Kidney capillary endothelial cell (primary cell): ENCODE measurements at regions not wholly inside any gene's neighbourhood (a gene's known extent, or its start where the extent isn't known, plus 50 kb on each side); places are given as distances from the start of the nearest gene placed in this dataset.
A peak's percentile ranks its signal among the peaks of the same experiment; 100 is the strongest.
"Not testable (repeated sequence)": the region's sequence is repeated elsewhere in the genome, so short reads cannot be mapped to it uniquely, and the experiment has no call there.

Source experiments
- DNase-seq: peaks from one replicate; pipeline ENCODE4 v3.0.0-alpha.2; 2018; ENCODE audit warnings: low spot score

DNA sequence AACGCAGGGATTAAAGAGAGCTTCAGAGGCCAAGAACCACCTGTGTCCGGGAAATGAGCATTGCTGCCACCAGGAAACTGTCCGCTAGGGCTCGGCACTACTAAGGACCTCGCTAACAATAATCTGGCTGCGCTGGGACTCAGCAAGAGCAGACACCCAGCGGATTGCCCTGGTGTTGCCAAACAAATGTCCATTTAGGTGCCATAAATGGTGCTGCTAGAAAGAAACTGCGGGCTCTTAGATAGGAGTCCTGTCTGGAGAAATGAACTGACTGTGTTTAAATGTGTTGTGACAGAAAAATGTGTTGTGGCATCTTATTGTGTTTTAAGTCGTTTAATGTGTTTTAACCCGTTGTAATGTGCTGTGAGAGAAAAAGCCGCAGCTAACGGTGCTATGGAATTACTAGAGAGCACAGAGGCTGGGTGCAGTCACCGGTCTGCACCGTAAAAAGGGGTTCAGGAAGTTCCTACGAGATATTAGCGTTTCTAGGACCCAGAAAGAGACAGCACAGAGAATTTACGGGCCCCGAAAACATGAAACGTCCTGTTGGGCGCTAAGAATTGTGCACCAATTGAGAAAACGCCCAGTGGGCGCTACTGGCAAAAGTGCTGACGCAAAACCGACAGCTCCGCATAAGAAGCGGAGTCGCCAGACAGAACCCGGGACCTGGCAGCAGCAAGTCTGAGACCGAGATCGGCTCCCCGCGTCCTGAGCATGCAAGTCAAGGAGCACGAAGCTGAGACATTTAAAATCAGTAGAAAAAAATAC lies 90.6 kb downstream of the ANXA2R start:
- DNase-seq: peak; percentile 95

DNA sequence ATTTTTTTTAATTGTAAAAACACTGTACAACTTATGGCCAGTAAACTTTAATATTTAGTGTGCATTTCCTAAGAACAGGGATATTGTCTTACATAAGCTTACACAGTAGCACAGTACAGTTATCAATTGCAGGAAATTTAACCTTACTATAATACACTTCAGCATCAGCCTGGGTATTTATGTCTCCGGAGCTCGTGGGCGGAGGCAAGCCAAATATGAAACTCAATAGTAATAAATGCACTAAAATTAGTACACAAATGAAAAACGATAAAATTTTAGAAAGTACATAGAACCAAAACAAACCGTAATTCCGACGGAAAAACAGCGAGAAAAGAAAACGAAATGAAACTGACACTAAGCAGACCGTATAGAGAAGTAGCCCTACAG lies 91.2 kb downstream of the ANXA2R start:
- DNase-seq: no peak

DNA sequence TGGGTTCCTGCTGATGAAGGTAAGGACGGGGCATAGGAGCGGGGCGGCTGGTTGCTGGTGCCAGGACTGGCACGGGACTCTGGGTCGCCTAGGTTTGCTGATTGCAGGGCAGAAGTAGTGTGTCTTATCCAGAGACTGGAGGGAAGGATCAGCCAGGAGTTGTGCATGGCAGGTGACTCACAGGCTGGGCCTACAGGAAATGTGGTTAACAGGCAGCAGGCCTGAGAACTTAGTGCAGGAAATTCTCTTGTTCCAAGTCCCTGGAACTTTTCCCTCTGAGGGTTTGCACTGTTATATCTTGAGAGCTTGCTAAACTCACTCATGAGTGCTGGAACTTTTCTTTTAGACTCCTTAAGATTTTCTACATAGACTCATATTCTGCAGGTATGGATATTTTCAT lies 95.1 kb downstream of the ANXA2R start:
- peak; percentile 88 for DNase-seq

DNA sequence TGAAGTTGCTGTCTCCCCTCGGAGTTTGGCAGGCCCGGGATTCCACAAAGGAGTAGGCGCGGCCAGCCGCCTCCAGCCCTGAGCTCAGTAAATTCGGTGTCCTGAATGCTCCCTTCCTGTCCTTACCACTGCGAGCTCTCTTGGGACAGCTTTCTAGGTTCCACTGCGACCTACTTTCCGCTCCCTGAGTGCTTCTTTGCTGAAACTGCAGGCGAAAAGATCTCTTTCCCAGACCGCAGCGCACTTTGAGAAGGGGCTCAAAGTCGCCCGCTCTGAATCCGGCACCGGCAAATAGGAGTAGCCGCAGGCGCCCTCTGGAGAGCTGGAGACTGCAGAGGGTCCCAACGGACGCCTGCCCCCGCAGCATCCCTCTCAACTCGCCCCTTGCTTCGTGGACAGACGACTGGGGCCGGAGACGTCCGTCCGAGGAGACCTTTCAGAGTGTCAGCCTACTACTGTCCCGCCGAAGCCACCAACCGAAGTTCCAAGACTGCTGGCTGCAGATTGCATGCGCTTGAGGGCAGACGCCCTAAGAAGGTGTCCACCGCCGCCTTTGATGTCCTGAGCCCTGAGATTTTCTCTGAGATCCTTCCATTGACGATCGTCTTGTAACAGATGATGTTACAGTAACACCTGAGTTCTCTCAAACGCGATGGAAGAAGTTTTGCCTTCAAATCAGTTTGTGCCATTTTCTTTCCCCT lies 96.0 kb downstream of the ANXA2R start:
- DNase-seq: no peak

DNA sequence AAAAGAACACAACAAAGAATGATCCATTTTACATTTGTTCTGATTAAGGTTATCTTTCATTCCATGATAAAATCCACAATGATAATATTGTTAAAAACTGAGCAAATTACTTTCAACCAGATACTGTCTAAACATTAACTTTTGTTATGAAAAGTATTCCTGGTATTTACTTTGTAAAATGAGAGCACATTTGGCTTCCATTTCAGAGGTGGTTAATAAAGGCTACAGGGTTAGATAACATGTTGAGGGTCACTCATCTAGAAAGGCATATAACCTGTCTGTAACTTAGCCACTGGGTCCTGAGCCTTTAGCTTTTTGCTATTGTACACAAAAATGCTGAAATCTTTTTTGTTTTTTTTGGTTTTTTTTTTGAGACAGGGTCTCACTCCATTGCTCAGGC lies 99.3 kb downstream of the ANXA2R start:
- no peak for DNase-seq

DNA sequence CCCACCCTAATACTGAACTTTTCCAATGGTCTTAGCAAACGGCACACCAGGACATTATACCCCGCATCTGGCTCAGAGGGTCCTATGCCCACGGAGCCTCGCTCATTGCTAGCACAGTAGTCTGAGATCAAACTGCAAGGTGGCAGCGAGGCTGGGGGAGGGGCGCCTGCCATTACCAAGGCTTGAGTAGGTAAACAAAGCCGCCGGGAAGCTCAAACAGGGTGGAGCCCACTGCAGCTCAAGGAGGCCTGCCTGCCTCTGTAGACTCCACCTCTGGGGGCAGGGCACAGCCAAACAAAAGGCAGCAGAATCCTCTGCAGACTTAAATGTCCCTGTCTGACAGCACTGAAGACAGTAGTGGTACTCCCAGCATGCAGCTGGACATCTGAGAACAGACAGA lies 108.1 kb downstream of the ANXA2R start:
- DNase-seq: not testable (repeated sequence)

DNA sequence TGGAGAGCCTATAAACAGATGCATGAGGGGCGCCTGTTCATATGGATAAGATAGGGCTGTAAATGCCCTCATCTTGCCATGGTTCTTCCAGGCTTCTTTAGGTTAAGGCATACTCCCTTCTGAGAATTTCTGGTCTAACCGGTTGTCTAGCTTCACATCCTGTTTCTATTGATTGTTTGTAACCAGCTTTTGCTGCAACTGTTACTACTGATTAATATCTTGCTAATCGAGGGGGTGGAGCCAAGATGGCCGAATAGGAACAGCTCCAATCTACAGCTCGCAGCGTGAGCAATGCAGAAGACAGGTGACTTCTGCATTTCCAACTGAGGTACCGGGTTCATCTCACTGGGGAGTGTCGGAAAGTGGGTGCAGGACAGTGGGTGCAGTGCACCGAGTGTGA lies 108.7 kb downstream of the ANXA2R start:
- DNase-seq: not testable (repeated sequence)

DNA sequence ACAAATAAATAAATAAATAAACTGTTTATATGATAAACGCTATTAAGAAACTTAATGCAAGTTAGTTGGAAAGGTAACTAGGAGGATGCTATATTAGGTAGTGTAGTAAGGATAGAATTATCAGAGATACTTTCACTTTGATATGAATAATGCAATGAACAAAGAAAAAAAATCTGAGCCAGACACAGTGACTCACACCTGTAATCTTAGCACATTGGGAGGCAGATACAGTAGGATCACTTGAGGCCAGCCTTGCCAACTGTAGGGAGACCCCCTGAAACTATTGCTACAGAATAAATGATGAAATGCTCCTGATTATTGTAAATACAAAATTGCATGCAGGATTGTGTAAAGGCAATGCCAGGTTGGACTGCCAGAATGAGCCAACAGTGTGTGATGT lies 109.2 kb downstream of the ANXA2R start:
- DNase-seq: no peak

DNA sequence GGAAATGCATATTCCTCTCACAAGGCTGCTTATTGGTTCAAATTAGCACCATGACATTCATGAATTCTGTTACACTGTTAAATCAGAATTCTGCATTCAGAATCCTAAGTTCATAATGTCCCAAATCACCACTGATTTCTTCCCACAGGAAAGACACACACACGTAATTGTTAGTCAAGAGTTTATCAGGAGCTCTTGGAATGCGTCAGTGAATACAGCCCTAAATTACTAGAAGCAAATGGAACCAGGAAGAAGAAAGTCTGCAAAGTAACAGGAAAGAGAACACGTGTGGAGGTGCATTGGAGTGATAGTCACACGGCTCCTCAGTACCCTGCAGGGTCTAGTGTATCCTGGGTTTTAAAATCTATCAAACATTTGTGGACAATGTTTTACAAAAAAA lies 110.2 kb downstream of the ANXA2R start:
- no peak for DNase-seq

DNA sequence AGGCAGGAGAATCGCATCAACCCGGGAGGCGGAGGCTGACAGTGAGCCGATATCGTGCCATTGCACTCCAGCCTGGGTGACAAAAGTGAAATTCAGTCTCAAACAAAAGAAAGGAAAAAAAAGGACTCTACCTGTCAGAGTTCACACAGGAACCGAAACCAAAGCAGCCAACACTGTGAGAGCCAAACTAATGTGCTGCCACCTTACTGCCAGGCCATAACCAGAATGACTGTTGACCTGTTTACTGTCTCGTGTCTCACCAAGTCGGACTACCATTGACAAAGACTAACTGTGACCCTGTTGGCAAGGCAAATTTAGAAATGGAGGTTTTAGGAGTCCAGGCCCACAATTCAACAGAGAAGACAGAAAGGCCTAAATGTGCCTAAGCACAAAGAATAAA lies 112.4 kb downstream of the ANXA2R start:
- no peak for DNase-seq

DNA sequence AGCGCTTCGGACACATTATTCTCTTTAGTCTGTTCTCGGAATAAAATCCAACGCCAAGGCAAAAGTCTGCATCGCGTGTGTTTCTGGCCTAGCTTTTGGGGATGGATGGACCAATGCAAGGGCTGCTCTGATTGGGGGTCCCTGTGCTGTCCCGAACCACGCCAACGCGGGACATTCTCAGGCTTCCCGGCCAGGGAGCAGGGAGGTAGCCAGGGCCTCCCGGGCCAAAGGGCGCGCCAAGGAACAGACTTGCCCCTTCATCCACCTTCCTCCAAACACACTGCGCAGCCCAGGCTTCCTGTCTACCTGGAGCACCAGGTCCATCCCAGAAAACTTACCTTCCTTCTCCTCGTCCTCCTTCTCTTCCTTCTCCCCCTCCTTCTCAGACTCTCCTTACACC lies 113.0 kb upstream of the SELENOP start:
- DNase-seq: no peak

DNA sequence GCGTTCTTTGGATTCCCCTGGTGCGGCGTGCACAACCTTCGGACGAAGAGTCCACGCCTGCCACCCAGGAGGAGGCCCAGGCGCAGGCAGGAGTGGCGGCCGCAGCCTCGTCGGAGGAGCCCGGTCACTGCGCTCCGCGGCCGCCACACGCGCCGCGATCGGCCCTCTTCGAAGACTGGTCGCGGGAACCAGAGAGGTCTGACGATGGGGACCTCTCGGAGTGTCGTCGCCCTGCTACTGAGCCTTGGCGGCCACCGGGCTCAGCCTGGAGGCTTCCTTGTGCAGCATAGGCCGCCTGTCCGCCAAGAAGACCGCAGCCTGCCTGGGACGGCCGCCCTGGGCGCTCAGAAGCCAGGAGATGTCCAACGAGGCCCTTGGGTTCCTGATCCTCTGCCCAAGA lies 112.5 kb upstream of the SELENOP start:
- no peak for DNase-seq

DNA sequence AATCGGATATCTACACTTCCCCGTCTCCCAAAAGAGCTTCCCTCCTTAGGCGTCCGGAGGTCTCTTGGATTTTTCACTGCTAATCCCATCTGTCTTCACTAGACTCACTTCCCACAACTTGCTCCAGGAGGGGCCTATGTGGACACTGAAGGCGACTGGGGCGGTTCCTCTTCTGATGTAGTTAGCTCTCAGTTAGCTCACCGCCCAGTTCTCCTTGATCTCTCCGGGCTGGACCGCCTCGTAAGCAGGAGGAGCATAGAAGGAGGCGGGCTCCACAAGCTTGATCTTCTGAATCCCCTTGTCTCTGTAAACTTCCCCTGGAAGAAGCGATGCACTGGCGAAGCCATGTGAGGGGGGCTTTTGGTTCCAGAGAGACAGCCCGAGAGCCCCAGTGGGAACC lies 112.0 kb upstream of the SELENOP start:
- no peak for DNase-seq

DNA sequence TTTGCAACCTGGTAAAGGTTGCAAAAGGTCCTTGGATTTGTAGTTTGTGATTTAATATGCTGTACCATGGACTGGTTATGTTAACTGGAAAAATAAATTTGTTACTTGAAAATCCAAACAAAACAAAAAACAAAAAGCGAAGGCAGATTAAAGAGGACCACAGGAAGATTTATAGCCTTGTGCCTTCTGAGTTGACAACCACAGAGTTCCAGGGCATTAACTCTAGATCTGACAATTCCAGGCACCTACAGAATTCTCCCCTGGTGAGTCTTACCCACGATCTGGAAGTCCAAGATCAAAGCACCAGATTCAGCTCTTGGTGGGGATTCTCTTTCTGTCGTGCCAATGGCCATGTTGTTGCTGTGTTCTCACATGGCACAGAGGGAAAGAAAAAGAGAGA lies 107.9 kb upstream of the SELENOP start:
- DNase-seq: no peak

DNA sequence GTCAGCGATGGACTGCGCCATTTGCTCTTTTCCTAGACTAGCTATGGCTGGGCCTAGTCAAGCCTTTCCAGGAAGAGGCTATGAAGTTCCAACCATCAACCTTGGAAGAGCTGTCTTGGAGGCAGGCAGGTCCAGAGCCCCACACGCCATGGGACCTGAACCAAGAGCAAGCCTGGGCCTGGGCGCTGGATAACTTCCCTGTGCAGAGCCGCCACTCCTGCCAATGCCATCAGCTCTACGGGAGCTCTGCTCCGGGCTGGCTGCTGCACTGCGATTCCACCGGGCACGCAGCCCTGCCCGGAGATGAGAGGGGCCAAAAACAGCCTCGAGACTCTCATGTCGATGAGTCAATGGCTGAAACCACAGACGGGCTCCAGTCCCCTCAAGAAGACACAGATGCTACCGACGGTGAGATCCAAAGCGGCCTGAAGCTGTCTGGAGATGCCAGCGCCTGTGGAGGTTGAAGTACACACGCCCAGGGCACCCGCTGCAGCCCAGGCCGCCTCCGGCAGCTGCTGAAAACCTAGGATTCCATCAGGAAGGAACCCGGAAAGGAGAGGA lies 103.7 kb upstream of the SELENOP start:
- no peak for DNase-seq

DNA sequence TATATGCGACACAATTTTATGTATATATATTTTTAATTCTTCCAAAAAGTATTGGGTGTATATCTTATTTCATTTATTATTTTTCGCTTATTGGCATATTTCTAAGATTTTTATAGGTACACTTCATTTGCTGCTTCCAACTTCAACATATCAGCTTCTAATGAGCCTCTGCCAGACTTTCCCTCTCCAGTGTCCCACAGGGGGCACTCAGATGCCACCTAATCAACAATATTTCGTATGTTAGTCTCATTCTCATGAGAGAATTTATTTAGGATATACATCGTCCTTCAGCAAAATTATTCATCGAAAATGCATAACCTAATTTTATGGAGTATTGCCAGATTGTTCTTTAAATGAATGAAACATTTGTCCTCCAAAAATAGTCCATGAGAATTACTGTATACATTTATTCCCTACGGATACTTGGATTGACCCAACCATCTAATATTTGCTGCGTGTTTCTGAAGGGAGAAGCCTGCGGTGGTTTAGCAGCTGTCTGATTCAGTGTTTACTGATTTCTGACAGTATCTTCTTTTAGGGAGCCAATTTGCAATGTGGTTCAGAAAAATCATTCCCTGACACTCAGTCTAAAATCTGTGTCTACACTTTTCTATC lies 100.6 kb upstream of the SELENOP start:
- DNase-seq: peak; percentile 56

DNA sequence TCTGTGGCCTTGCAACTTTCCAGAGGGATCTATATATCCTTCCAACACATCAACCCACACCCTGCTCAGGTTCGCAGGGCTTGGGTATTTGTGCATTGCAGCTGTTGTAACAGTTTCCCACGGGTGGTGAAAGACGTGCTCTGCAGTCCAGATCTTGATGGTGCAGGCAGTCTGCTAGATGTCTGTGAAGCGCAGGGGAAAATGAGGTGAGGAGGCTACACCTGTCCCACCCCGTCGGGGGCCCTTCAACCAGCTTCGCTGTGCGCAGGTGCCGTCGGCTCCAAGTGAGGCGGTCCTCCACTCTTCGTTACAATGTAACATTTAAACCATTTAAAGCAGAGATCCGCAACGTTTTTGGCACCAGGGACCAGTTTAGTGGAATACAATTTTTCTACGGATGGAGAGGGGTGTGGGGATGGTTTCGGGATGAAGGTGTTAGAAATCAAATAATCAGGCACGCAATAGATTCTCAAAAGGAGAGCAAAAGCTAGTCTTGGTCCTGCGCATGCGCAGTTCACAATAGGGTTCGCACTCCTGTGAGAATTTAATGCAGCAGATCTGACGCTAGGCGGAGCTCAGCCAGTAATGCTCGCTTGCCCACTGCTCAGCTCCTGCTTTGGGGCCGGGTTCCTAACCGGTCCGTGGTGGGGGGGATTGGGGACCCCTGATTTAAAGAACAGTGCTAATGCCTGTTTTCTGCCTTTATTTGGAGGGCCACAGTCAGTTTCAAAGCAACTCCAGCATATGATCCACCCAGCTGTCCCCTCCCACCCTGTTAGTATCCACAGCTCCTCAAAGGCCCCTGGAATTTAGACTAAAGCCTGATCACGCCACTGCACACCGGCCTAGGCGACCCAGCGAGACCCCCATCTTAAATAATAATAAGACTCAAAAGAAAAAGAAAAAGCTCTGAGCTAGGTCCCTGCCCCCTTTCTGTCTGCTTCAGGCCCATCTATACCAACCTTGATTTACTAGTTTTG lies 97.1 kb upstream of the SELENOP start:
- peak; percentile 95 for DNase-seq

DNA sequence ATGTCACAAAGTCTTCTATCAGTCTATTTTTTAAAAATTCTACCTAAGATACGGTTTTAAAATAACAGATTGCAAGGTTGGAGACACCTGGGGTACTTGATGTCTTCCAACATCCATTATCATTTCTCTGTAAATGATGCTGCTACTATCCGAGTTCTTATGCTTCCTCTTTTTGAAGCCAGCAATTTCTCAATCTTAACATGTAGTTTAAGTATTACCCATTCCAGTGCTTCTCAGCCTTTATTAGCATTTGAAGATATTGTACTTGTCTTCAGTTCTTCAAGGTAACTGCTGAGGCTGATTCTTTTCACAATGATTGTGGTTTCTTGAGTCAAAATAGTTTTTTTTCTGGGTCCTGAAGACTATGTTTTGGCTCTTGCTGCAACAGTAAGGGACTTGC lies 96.4 kb upstream of the SELENOP start:
- DNase-seq: no peak

DNA sequence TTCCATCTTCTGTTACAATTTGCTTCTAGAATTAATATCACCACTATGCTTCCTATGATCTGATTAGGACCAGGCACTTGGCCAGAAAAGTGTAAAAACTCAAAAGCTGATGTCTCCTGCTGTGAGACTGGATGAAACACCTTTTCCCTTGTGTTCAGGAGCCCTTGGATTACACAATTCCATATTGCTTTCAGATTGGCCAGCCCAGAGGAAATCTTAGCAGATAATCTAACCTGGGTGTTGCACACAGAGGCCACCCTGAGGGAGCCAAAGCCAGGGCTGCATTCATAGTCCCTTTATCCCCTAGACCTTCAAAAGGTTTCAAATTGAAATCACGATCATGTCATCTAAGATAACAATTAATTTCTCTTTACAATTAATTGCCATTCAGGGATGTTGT lies 94.1 kb upstream of the SELENOP start:
- no peak for DNase-seq

DNA sequence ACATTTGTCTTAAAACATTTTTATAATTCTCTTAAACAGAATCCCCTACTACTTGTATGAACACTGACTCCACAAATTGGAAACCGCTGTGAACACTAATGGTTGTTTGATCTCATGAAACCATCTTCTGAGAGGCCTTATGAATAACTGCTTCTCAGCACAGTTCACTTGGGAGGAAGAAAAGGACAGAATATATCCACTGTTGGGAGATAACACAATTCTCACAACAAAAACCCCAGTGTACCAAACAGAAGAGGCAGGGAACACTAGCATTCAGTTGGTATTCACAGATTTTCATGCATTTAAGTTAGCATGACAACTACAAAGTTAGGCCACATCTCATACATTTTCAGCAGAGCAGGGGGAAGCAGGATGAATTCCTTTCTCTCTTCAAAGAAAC lies 89.0 kb upstream of the SELENOP start:
- DNase-seq: no peak

DNA sequence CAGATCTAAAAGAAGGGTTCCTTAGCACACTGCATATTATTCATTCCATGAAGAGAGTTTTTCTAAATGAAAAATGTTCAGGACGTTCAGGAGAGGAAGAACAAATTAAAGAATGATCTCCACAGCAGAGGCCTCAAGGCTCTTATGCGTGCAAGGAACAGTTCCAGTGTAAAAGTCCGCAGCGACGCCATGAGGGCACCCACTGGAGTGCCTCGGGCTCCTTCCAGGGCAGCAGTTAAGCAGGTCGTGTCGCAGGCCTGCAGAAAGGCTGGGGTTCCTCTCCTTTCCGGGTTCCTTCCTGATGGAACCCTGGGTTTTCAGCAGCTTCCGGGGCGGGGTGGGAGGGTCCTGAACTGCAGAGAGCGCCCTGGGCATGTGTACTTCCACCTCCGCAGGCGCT lies 87.1 kb upstream of the SELENOP start:
- no peak for DNase-seq

DNA sequence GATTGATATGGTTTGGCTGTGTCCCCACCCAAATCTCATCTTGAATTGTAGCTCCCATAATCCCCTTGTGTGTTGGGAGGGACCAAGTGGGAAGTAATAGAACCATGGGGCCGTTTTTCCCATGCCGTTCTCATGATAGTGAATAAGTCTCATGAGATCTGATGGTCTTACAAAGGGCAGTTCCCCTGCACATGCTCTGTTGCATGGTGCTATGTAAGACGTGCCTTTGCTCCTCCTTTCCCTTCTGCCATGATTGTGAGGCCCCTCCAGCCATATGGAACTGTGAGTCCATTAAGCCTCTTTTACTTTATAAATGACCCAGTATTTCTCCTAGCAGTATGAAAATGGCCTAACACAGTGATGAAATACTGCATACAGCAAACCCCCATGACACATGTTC lies 84.8 kb upstream of the SELENOP start:
- DNase-seq: no peak
